ENCODE measurements at regions not wholly inside any gene's neighbourhood (a gene's known extent, or its start where the extent isn't known, plus 50 kb on each side); places are given as distances from the start of the nearest gene placed in this dataset.
"Not testable (repeated sequence)": the region's sequence is repeated elsewhere in the genome, so short reads cannot be mapped to it uniquely, and the experiment has no call there.

- DNase-seq, result peak in 1 of 3 experiments; percentile 28
Observed at GRCh38 chr5:100188339-100188738, 346.8 kb upstream of the FAM174A start.

DNA sequence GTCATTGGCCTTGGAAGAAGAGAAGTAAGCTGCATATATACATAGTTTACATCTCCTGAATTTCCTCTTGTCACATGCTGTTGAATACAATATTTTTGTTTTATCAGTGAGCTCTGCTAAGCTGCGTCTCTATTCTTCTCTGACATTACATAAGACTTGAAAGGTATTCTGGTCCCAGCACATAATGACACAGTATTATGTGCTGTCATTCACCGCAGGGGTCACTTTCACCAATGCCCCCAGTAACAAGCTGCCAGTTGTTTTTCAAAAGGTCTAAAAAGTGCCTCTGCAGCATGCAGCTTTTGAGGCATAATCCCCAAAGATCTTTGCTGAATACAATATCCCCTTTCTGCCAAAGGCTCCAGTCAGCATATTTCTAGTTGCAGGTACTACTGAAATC, 349.0 kb upstream of the FAM174A start:
- no peak for DNase-seq

DNA sequence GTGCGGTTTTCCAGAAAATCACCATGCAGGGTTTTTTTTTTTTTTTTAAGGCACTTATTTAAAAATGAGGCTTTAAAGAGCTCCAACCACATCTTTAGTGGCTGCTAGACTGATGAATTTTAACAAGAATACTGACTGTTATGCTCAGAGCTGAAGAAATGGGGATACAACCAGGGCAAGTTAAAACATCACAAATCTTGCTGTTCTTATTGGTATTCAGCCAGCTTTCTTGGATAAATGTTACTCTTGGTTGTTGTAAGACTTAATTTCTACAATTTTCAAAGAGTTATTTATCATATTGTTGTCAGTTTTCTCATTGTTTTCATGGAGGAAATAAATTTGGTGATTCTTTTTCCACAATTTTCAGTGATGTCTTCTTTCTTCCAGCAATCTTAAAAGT, 352.8 kb upstream of the FAM174A start:
- DNase-seq, result no peak

- DNase-seq, result no peak
Observed at GRCh38 chr5:100175346-100175745, 359.8 kb upstream of the FAM174A start.

DNA sequence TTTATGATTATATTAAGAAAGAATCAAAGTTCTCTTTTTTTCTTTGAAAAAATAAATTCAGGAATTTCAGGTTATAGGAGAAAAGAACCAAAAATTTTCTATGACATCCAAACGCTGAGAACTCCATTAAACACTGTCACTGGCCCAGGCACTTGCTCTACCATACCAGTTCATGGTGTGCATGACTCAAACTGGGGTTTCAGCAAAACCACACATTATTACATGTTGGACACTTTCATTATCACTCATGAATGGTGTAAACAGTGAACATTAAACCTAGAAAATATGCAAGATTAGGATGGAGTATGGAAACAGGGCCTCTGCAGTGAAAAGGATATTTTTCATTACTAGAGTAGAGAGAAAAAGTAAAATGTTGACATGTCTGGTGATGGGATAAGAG, 369.9 kb upstream of the FAM174A start:
- DNase-seq, result no peak

DNA sequence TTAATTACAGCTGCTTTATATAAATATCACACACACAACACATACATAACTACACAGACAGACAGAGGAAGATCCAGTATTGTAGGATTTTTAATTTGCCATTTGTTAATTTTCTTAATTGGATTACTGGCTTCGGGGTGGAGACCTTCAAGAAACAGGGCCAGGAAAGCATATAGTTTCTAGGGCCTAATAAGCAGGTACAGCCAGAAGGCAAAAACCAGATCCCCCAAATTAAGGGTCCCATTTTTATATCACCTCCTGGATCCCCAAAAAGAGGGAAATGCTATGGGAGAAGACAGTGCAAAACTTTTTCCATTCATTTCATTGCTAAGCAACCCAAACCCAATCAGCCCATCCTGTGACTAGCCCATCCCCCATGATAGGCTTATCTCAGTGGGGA, 373.3 kb upstream of the FAM174A start:
- DNase-seq, result no peak

DNA sequence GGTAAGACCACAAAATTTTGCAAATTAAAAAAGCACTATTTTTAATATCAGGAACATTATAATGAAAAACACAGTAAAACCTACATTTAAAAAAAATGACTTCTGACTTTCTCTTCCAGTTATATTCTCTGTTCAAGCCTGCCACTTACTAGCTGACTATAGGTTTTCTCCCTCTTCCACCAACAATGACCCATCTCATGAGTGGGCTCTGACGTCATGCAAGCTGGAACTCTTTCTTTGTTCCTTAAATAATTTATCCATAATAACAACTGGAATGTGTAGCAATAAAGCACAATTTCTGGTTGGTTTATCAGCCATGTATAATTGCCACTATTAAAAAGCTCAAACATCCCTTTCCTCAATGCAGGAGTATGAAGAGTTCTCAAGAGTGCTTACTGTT, 378.1 kb upstream of the FAM174A start:
- DNase-seq, result no peak

DNA sequence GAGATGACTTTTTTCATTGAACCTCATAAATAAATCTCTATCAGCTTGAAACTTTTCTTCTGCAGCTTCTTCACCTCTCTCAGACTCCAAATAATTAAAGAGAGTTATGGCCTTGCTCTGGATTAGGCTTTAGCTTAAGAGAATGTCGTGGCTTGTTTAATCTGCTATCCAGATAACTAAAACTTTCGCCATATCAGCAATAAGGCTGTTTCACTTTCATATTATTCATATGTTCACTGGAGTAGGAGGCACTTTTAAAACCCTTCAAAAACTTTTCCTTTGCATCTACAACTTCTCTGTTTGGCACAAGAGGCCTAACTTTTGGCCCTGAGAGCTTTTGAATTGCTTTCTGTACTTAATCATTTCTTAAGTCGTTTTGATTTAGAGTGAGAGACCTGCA, 386.9 kb upstream of the FAM174A start:
- no peak for DNase-seq

GRCh38 chr5:100142607-100143006, 392.6 kb upstream of the FAM174A start:
- no peak for DNase-seq

GRCh38 chr5:100131161-100131560, 404.0 kb upstream of the FAM174A start:
- no peak for DNase-seq

DNA sequence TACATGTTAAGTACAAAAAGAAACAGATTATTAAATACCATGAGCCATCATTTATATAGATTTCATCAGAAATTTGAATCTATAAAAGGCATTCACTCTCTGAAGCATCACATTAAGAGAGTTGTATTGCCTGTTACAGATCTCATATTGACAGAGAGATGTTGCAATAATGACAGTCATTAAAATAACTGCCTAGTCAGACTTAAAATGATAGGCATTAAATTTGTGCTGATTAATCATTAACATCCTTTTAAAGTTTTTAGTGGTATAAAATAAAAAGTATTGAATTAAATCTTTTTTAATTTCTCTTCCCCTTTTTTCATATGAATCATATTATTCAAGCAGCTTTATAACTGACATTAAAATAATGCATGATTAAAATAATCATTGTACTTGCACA, 404.9 kb upstream of the FAM174A start:
- peak in 1 of 3 experiments; percentile 5 for DNase-seq

DNA sequence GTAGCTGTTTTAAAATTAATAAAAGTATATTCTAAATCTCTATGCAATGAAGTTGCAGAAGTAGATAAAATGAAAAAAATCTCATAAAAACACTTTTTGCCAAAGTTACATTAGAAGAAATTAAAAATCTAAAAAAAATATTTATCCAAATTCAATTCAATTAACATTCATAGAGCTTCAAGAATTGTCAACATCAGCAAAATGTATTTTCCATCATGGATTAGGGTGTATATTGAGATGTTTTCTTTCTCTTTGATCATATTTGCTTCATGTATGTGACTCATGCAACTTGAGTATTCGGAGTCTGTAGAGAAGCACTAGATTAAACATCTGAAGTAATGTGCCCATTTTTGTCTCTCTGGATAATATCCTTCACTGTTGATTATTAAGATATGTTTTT, 415.3 kb upstream of the FAM174A start:
- DNase-seq, result no peak

GRCh38 chr5:100110497-100110896, 424.7 kb upstream of the FAM174A start:
- no peak for DNase-seq

GRCh38 chr5:100108883-100109282, 426.3 kb upstream of the FAM174A start:
- DNase-seq, result no peak

DNA sequence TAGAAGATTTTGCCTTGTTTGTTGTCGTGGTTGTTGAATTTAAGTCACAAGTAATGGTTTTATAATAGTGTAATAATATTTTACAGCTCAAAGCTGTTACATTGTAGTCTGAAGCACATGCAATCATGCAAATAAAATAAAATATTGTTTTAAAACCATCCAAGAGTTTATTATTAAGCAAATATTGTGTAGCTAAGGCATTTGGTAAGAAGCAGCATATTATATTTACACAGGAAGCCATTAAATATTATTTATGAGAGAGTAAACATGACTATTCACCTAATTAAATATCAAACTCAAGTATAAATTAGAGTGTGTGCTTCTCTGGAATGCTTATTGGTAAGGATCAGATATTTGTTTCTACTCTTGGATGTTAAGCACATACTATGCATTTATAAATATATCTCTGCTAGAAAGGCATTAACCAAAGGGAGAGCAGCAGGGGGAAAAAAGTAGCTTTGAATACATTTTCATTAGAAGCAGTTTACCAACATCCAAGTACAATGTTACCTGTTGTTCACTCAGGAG, 431.5 kb upstream of the FAM174A start:
- peak in 1 of 3 experiments; percentile 1 for DNase-seq

GRCh38 chr5:100101466-100101865, 433.7 kb upstream of the FAM174A start:
- not testable (repeated sequence) for DNase-seq

DNA sequence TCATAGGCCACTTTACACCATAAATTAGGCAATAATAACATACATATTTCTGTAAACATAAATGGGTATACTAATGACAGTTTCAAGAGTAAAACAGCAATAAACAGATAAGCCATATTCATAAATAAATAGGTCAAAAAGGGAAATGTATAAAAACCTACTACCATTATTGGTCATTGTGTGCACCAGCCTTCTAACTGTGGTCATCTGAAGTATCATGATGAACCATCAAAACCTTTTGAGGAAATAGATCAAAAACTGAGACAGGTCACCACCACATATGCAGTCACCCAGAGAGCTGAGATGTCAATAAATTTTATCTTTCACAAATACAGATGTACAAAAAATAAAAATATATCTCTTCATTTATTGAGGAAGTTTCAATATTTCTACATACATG, 438.8 kb upstream of the FAM174A start:
- not testable (repeated sequence) for DNase-seq

DNA sequence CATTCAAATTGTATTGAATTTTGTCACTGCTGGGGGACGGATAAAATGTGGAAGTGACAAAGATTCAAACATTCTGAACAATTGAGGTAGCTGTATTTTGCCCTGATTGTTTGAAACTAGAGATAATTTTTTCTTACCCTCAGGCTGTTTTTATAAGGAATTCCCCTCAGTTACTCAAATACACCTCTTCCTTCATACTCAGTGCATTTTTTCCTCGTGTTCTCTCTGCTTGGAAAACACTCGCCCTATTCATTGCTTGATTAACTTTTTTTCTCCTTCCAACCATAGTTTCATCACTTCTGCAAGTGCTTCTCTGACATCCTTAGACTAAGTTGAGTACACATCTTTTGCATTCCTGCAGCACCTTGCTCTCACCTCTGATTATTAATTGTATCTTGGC, 454.5 kb upstream of the FAM174A start:
- not testable (repeated sequence) for DNase-seq

- DNase-seq, result not testable (repeated sequence)
Observed at GRCh38 chr5:100079163-100079562, 456.0 kb upstream of the FAM174A start.

GRCh38 chr5:100066020-100066419, 469.2 kb upstream of the FAM174A start:
- not testable (repeated sequence) for DNase-seq

GRCh38 chr5:100043475-100043874, 491.7 kb upstream of the FAM174A start:
- no peak for DNase-seq

DNA sequence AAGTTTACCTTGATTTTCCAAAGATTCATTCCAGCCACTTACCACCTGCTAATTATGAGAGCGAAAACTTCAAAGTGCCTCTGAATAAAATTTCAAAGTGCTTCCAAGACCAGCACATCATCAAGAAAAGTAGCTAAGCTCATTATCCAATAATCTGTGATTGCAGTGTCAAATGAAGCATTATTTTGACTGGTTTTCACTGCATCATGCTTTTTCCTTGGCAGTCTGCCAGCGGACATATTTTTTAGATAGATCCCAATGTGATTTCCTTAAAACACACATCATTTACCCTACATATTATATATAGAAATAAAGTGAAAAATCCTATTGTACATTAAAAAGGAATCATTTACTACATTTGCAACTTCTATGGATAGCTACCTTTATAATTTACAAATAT, 508.6 kb upstream of the FAM174A start:
- DNase-seq, result peak in 2 of 3 experiments; percentile 1 to 49

- no peak for DNase-seq
Observed at GRCh38 chr5:100023536-100023935, 511.6 kb upstream of the FAM174A start.

- no peak for DNase-seq
Observed at GRCh38 chr5:100017520-100018262, 517.5 kb upstream of the FAM174A start.

GRCh38 chr5:100013305-100013704, 521.9 kb upstream of the FAM174A start:
- DNase-seq, result not testable (repeated sequence)
